GM18909 (cell line): ENCODE measurements at regions not wholly inside any gene's neighbourhood (a gene's known extent, or its start where the extent isn't known, plus 50 kb on each side); places are given as distances from the start of the nearest gene placed in this dataset.

Source experiments
- ATAC-seq: cut with Tn5 transposase; IDR thresholded peaks from one replicate; pipeline ENCODE4 v1.9.1; 2021; ENCODE audit warnings: mild to moderate bottlenecking; ENCODE audit not compliant: unreplicated experiment, poor library complexity

- ATAC-seq = no peak
Measured at GRCh38 chr11:134679592-134679991, 267.6 kb upstream of the B3GAT1 start.

GRCh38 chr11:134678744-134679143 is 266.7 kb upstream of the B3GAT1 start:
- no peak for ATAC-seq

- no peak for ATAC-seq
Measured at GRCh38 chr11:134677891-134678551, 266.0 kb upstream of the B3GAT1 start.

- no peak for ATAC-seq
Measured at GRCh38 chr11:134677397-134677822, 265.4 kb upstream of the B3GAT1 start.

- ATAC-seq = no peak
Measured at GRCh38 chr11:134676516-134677287, 264.7 kb upstream of the B3GAT1 start.

- no peak for ATAC-seq
Measured at GRCh38 chr11:134675983-134676382, 263.9 kb upstream of the B3GAT1 start.

- ATAC-seq = no peak
Measured at GRCh38 chr11:134674974-134675373, 262.9 kb upstream of the B3GAT1 start.

GRCh38 chr11:134670961-134671370 is 258.9 kb upstream of the B3GAT1 start:
- ATAC-seq = no peak

- ATAC-seq = no peak
Measured at GRCh38 chr11:134670247-134670782, 258.3 kb upstream of the B3GAT1 start.

- ATAC-seq = no peak
Measured at GRCh38 chr11:134669796-134670195, 257.8 kb upstream of the B3GAT1 start.

GRCh38 chr11:134668796-134669195 is 256.8 kb upstream of the B3GAT1 start:
- no peak for ATAC-seq

- no peak for ATAC-seq
Measured at GRCh38 chr11:134668076-134668475, 256.0 kb upstream of the B3GAT1 start.

- ATAC-seq = no peak
Measured at GRCh38 chr11:134667505-134667904, 255.5 kb upstream of the B3GAT1 start.

- no peak for ATAC-seq
Measured at GRCh38 chr11:134667175-134667500, 255.1 kb upstream of the B3GAT1 start.

GRCh38 chr11:134666273-134667174 is 254.5 kb upstream of the B3GAT1 start:
- ATAC-seq = no peak

- ATAC-seq = no peak
Measured at GRCh38 chr11:134665571-134666270, 253.7 kb upstream of the B3GAT1 start.

GRCh38 chr11:134665188-134665535 is 253.1 kb upstream of the B3GAT1 start:
- no peak for ATAC-seq

GRCh38 chr11:134664447-134665187 is 252.6 kb upstream of the B3GAT1 start:
- ATAC-seq = no peak

GRCh38 chr11:134663506-134664313 is 251.7 kb upstream of the B3GAT1 start:
- no peak for ATAC-seq
